Esophagus mucosa (tissue), 1 donor: ENCODE measurements at regions not wholly inside any gene's neighbourhood (a gene's known extent, or its start where the extent isn't known, plus 50 kb on each side); places are given as distances from the start of the nearest gene placed in this dataset.
"Not testable (repeated sequence)": the region's sequence is repeated elsewhere in the genome, so short reads cannot be mapped to it uniquely, and the experiment has no call there.

Experiments used
- ATAC-seq: fragments of 200-7000 bp; cut with Tn5 transposase; one replicate; pipeline ENCODE4 v1.9.1; 2020
- donor health status: DM: yes; HTN: yes; CAD: no.

DNA sequence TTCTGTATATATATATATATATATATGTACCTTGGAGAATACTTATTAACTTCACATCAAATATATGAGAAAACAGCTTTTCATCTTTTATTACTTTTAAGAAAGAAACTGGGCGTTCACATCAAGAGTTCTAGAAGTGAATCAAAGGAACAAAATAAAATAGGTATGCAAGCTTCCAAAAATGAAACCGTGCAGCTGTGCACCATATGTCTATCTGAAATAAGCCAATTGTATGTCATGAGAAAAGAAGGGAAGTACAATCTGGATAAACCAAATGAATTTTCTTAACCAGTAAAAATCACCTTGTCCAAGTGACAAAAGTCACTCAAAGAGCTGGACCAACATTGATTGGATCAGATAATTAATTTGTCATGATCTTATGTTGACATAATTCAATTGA lies 405.4 kb upstream of the TECRL start:
- no peak for ATAC-seq

DNA sequence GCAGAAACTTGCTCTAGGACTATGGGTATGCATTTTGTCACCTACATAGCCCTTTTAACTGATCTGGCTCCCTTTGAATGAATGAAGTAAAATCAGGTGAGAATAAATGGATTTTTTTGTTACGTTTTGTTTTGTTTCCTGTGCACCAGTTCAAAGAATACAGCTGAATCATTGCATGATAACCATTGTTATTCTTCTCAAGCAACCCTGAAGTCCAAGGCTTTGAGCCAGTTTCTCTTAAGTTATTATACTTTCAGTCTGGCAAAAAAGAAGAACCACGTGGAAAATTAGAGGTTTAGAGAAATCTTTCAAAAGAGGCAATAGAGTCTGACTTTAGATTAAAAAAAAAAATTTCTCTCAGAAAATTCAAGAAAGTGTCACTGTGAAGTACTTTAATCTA lies 398.6 kb upstream of the TECRL start:
- ATAC-seq, result no peak

DNA sequence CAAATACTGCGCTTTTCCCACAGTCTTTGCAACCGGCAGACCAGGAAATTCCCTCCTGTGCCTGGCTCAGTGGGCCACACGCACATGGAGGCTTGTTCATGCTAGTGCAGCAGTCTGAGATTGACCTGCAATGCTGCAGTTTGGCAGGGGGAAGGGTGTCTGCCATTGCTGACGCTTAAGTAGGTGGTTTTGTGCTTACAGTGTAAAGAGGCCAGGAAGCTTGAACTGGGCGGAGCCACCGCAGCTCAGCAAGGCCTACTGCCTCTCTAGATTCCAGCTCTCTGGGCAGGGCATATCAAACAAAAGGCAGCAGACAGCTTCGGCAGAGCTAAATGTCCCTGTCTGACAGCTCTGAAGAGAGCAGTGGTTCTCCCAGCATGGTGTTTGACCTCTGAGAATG lies 390.5 kb upstream of the TECRL start:
- ATAC-seq, result no peak

DNA sequence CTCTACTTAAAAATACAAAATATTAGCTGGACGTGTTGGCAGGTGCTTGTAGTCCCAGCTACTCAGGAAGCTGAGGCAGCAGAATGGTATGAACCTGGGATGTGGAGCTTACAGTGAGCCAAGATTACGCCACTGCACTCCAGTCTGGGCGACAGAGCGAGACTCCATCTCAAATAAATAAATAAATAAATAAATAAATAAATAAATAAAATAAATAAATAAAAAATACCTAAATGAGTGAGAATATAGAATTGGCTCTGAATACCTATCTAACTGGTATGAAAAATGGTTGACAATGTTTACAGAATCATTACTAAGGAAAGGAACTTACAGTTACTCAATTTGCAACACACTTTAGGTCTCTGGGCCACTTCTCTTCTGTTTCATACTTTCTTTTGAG lies 389.6 kb upstream of the TECRL start:
- not testable (repeated sequence) for ATAC-seq

DNA sequence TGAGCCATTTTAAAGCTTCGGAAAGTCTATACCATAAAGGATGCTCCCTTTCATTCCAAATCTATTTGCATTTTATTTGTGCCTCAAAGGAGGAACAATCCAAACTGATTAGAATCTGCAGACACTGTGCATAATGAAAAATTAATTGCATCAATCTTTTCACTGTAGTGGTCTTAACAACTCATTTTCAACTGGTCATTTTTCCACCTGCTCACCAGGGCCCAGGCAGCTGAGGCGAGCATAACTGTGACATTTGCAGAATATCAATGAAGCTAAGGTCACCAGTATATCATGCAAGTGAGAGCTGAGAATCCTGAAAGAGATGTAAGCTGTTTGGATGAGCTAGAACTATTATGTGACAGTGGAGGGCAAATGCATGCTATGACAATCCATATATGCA lies 387.3 kb upstream of the TECRL start:
- no peak for ATAC-seq

DNA sequence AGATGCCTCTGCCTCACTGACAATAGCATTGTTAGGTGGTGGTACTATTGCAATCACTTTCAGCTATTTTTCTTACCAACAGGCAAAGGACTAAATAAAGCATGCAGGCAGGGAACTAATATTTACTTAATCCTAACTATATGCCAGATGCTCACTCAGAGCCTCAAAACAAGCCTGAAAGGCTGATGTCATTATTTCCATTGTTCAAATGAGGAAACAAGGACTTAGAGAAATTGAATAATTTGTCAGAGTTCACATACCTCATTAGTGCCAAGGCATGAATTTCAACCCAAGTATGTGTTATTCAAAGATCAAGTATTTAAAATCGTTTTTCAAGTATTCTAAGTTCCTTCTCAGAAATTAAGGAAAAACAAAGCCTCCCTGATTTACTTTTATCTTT lies 374.9 kb upstream of the TECRL start:
- no peak for ATAC-seq

DNA sequence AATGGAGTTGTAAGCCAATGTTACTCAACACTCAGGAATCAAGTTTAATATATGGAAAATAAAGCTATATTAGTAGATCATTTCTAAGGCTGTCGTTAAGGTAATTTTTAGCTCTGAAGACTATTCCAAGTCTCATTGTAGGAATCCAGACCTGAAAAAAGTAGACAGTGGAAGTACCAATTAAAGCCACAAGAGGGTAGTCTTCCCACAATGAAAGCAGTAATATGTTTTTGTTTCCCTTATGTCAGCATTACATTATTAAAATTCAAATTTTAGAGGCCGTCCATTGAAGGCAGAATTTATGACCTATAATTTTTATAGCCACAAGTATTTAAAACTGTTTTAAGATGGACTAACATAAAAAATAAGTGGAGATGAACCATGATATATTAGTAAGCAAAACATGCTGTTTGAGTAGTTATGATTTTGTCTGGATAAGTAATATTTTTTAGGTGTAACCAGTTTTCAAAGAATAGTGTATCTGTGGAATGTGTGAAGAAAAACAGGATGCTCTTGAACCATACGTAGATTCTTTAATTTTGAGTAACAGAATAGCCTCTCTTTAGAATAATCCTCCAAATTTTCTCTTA lies 372.6 kb upstream of the TECRL start:
- ATAC-seq, result no peak

DNA sequence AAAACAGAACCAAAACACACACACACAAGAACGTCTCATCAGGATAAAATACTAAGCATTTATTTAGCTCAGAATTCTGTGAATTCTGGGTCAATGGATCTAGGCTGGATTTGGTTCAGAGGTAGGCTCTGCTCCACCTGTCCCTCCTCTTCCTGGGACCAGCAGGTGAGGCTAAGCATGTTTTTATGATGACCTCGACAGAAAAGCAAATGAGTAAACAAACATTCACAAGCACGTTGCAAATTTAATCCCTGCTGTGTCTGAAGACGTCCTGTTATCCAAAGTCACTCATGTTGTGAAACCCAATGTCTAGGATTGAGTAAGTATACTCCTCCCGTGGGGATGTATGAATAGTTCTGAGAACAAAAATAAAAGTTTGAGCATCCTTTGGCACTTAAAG lies 371.4 kb upstream of the TECRL start:
- ATAC-seq, result no peak

DNA sequence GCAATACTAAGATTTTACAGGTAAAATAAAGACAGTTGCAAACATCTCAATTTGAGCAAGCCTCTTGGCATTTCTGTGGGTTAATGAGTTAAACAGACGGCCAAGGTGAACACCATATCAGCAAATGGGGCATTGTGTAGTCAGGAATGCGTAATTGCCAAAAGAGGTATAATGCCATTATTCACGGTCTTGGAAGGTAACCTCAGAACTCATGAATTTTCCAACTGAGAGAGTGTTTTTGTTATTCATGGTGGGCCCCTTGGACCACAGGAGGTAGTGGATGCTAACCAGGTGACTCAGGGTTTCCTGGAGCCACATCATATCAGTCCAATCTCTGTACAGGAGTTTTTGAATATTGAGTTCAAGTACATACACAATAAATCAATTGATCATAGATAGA lies 368.0 kb upstream of the TECRL start:
- ATAC-seq, result no peak

DNA sequence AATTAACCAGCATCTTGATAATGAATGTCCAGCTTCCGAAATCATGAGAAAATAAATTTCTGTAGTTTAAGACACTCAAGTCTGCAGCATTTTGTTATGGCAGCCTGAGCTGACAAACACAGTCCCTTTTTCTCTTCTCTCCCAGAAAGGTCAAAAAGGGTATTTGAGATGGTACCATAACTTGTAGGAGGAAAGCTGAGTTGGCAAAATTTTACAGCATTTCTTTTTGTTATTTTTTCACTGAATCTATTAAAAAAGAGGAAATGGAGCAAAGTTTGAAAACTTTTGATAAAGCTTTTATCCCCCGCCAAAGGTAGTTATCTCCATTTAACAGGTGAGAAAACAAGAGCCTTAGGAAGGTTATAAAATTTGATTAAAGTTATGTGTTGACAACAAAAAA lies 367.6 kb upstream of the TECRL start:
- no peak for ATAC-seq

DNA sequence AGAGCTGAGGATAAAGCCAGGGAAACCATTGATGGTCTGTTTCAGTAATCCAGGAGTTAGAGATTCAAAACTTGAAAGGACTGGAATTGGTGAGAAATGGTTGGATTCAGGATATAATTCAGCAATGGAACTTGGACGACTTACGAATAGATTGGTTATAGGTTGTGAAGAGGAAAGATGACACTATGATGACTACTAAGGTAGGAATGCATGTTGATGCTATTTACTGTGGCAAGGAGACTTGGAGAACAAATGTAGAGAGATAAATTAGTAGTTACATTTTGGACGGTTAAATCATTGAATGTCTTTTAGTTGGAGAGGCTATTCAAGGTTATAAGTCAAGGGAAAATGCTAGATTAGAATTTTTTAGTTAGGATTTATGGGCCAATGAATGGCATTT lies 365.4 kb upstream of the TECRL start:
- ATAC-seq, result no peak

DNA sequence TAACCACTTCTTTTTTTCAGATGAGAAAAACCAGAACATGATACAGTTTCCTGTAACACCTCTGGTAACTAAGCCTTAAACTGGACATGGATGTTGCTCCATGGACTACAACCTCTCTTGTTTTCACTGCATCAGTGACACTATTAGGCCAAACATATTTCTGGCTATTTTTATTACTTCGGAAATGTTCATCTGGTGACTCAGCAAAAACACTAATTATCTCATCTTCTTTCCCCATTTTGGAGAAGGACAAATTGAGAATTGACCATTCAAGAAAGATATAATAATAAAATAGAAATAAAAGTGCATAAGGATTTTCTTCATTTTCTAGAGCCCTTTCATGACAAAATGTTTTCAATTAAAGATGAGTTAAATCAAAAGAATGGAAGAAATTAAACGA lies 361.9 kb upstream of the TECRL start:
- ATAC-seq, result no peak

DNA sequence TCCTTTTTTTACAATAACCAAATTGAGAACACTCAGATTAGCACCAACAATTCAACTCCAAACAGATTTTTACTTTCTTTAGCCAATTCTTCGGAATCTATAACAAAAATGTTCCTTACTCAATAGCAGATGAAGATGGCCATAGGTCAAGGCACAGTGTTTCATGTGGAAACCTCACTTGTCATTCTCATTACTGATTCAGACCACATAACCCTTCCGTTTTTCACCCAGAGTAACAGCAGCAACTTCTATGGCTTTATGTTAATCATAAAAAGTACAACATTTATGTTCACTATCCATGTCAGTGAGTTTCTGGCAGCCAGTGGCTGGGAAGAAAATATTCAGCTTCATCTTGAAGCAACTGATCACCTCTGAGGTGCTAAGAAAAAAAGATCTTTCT lies 358.3 kb upstream of the TECRL start:
- no peak for ATAC-seq

DNA sequence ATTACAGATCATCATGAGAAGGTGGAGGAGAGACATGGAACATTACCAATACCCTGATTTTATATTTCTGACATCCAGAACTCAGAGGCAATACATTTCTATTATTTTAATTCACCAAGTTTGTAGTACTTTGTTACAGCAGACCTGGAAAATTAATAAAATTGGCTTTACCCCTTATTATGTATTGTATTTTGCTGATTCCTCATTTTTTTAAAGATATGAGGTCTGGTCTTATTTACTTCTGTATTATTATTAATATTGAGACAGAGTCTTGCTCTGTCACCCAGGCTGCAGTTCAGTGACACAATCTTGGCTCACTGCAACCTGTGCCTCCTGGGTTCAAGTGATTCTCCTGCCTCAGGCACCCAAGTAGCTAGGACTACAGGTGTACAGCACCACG lies 357.3 kb upstream of the TECRL start:
- ATAC-seq, result no peak

DNA sequence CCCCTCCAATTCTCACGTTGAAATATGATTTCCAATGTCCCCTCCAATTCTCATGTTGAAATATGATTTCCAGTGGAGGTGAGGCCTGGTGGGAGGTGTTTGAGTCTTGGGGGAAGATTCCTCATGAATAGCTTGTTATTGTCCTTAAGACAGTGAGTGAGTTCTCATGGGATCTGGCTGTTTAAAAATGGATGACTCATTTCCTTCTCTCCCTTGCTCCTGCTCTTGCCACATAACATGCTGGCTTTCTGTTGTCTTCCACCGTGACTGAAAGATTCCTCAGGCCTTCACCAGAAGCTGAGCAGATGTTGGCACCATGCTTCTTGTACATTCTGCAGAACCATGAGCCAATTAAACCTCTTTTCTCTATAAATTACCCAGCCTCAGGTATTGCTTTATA lies 346.8 kb upstream of the TECRL start:
- ATAC-seq, result no peak

DNA sequence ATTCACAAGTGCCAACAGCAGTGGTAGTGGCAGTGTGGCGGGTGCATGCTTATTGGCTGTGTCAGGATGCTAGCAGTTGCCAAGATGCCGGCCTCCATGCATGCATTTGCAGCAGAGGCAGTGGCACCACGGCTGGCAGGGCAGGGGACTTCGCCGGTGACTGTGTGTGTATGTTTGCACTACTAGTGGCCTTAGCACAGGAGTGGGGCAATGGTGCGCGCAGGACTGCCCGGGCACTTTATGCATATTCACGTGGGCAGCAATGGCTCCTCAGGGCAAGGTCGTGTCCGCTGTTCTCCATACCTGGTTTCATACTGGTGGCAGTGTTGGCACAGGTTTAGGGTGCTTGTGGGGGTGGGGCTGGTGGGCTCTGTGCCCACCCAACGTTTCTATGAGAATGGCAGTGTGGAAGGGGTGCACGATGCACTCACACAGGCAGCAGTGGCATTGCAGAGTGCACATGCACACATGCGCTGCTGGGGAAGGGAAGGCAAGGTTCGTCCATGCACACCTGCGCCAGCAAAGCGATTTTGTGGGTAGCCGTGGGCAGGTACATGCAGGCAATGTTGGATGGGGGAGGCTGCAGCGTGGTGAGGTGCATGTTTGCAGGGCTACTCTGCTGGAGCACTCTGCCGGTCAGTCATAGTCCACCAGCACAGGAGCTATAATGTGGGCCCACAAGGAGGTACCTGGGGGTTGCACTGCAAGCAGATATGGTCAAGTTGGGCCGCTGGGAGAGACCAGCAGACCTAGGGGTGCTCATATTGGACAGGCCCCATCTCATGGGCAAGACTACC lies 338.9 kb upstream of the TECRL start:
- peak; percentile 8 for ATAC-seq

DNA sequence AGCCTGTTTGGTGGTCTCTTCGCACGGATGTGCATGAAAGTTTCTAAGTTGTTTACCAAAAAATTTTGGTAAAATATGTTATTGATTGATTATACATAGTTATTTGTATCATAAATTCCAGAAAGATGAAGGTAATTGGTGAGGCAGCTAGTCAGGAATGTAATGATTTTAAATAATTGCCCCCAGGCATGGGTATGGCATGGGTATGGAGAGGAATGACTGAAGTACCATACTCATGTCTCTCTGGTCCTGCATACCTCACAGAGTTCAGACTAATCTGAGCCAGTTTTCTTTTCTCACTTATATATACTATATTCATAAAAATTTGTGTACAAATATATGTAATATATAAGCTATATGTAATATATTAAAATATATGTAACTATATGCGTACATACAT lies 329.0 kb upstream of the TECRL start:
- no peak for ATAC-seq

DNA sequence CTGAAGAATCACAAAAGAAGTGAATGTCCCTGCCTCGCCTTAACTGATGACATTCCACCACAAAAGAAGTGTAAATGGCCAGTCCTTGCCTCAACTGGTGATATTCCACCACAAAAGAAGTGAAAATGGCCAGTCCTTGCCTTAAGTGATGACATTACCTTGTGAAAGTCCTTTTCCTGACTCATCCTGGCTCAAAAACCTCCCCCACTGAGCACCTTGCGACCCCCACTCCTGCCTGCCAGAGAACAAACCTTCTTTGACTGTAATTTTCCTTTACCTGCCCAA lies 328.5 kb upstream of the TECRL start:
- not testable (repeated sequence) for ATAC-seq

DNA sequence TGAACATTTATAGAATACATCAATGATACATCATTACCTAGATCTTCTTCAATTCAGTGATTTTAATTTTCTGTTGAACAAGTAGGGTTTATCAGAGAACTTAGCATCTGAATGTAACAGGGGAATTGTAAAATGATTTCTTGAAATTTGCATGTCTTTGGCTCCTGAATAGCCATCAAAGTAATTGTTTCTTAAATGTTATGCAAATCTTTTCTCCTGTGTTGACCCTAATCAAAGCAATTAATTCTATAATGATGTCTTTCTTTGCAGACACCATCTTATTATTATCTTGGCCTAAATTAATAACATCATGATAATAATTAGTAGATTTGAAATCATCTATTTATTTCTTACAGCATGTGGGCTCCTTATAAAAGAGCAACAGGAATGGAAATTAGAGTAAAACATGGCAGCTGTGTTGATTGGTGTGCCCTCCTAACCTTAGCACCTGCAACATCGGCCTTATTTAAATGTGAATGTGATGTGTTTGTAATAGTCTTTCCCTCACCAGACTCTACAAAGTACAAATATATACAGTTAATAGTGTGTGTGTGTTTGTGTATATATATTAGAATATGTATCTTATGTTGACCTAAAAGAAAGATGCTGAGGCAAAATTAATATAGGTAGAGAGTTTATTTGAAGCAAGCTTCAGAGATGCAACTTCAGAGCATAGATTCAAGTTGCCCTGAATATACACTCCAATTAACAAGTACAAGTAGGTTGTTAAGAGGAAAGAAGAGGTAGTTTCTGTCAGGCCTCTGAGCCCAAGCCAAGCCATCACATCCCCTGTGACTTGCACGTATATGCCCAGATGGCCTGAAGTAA lies 328.0 kb upstream of the TECRL start:
- ATAC-seq, result no peak

DNA sequence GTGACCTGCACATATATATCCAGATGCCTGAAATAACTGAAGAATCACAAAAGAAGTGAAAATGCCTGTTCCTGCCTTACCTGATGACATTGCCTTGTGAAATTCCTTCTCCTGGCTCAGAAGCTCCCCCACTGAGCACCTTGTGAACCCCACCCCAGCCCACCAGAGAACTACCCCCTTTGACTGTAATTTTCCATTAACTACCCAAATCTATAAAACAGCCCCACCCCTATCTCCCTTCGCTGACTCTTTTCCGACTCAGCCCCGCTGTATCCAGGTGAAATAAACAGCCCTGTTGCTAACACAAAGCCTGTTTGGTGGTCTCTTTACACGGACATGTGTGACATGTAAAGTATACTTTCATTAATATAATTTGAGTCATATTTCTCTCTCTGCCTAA lies 320.3 kb upstream of the TECRL start:
- no peak for ATAC-seq

DNA sequence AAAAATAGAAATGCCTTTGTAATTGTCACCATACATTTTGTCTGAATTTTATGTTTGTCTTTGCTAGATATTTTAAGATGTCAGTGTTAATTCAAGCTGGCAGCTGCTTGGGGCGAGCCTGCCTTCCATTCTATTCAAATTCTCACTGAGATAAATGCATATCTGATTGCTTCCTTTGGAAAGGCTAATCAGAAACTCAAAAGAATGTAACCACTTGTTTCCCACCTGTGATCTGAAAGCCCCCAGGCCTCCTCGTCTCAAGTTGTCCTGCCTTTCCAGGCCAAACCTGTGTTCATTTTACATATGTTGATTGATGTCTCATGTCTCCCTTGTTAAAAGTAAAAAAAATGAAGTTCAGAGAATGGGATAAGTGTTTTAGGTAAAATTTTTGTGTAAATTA lies 318.7 kb upstream of the TECRL start:
- no peak for ATAC-seq

DNA sequence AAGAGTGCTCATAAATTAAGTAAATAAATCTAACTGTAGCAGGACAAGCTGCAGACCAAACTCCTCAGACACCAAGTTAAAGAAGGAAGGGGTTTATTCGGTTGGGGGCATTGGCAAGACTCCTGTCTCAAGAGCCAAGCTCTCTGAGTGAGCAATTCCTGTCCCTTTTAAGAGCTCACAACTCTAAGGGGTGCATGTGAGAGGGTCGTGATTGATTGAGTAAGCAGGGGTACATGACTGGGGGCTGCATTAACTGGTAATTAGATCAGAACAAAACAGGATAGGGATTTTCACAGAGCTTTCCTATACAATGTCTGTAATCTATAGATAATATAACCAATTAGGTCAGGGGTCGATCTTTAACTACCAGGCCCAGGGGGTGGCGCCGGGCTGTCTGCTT lies 318.1 kb upstream of the TECRL start:
- ATAC-seq, result not testable (repeated sequence)

DNA sequence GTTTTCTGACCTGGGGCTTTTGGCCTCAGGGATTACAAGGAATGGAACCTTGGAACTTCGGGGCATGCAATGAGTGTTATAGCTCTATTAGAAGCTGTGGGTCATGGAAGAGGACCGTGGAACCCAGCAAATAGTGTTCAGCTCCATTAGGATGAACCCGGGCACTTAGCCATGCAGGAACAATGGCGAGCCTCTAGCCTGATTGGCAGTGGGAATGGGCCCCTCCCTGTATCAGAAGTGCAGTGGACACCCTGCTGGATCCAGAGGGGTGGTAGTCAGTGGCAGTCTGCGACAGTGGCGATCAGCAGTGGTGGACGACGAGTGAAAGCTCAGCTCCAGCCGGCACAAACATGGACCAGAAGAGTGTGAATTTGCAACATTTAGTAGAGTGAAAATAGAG lies 315.4 kb upstream of the TECRL start:
- no peak for ATAC-seq

DNA sequence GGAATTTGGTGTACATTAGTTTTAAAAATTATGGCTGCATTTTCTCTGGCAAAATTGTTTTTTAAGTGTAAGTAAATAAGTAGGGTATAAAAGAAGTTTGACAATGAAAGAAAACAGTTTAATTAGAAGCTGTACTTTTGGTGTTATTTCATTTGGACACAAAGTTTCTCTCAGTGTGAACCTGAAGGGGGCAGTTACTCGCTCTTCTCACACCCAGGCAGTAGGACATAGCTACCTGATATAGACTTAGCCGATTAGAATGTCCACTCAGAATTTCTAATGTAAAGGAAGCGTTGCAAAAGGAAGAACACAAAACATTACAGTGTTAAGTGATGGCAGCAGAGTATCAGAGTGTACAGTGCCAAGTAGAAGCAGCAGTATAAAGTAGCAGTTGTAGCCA lies 311.9 kb upstream of the TECRL start:
- no peak for ATAC-seq
